Mononuclear cell (primary cell): ENCODE measurements at regions not wholly inside any gene's neighbourhood (a gene's known extent, or its start where the extent isn't known, plus 50 kb on each side); places are given as distances from the start of the nearest gene placed in this dataset.
"Not testable (repeated sequence)": the region's sequence is repeated elsewhere in the genome, so short reads cannot be mapped to it uniquely, and the experiment has no call there.

Source experiments
- H3K27me3 ChIP-seq: 2 replicates; pipeline ENCODE4 v1.6.0; 2011; ENCODE audit warnings: low read length, control low read depth; ENCODE audit not compliant: insufficient read depth
- H3K4me1 ChIP-seq: 2 replicates; pipeline ENCODE4 v1.5.1; 2011; ENCODE audit warnings: mild to moderate bottlenecking, low read length, control low read depth; ENCODE audit not compliant: insufficient read depth
- H3K4me3 ChIP-seq: 2 replicates; pipeline ENCODE4 v1.5.1; 2011; ENCODE audit warnings: mild to moderate bottlenecking, low read length, moderate library complexity
- H3K9me3 ChIP-seq: 2 replicates; pipeline ENCODE4 v1.5.1; 2011; ENCODE audit warnings: low read depth, mild to moderate bottlenecking, control low read depth, low read length

GRCh38 chr11:79627281-79627680, 186.5 kb upstream of the TENM4 start:
- Histone ChIP-seq H3K27me3 (no peaks in the 10 kb centered on the region), H3K4me1 (no peaks in the 10 kb centered on the region), H3K9me3 (no peaks in the 10 kb centered on the region), H3K4me3 (no peak overlapping the region)

- no peaks in the 10 kb centered on the region for H3K27me3 ChIP-seq
- H3K4me3 ChIP-seq, result no peak overlapping the region
- no peaks in the 10 kb centered on the region for H3K9me3 ChIP-seq
- no peaks in the 10 kb centered on the region for H3K4me1 ChIP-seq
Measured at GRCh38 chr11:79626135-79627075, 185.6 kb upstream of the TENM4 start.

GRCh38 chr11:79623375-79623774, 182.5 kb upstream of the TENM4 start:
- H3K27me3 ChIP-seq, result no peaks in the 10 kb centered on the region
- no peak overlapping the region for H3K4me3 ChIP-seq
- H3K9me3 ChIP-seq, result no peaks in the 10 kb centered on the region
- no peaks in the 10 kb centered on the region for H3K4me1 ChIP-seq

DNA sequence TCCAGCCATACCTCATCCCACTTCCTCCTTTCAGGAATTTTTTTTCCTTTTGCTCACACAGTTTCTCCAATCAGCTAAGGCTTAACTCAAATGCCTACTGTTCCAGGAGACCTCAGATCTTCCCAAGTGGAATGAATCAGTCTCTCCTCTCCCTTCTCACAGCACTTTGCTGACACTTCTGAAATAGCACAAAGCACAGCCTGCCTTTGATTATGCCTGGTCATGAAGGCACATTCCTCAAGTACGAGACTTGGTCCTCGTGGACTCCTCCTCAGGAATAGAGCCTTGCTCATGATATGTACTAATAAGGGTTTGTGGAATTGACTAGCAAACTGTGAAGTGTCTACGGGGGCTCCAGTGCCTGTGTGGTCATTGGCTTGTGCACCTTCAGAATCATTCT, 176.7 kb upstream of the TENM4 start:
- H3K9me3 ChIP-seq, result no peaks in the 10 kb centered on the region
- H3K27me3 ChIP-seq, result no peaks in the 10 kb centered on the region
- no peak overlapping the region for H3K4me3 ChIP-seq
- no peaks in the 10 kb centered on the region for H3K4me1 ChIP-seq

DNA sequence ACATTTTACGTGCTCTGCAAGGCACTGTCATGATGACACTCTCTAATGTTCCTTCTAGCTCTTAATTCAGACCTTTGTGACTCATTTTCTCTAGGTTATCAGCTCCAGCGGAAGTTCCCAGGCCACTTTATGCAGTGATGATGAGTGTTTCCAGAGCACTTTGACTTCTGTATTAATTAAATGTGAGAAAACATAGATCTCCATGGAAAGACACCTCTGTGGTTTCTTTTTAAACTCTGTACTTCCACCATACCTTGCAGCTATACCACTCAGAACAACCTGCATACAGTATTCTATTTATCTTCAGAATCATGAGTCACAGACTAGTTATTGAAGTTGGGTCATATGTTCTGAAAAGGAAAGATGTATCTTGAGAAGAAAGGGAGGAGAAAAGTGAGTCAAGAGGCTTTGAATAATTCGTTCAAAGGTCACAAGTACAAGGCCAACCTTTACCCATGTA, 175.6 kb upstream of the TENM4 start:
- H3K4me1 ChIP-seq, result no peaks in the 10 kb centered on the region
- no peak overlapping the region for H3K4me3 ChIP-seq
- H3K9me3 ChIP-seq, result no peaks in the 10 kb centered on the region

GRCh38 chr11:79615425-79615824, 174.6 kb upstream of the TENM4 start:
- Histone ChIP-seq H3K27me3 (no peaks in the 10 kb centered on the region), H3K4me1 (no peaks in the 10 kb centered on the region), H3K9me3 (no peaks in the 10 kb centered on the region), H3K4me3 (no peak overlapping the region)

More for the DNA sequence above, 175.6 kb upstream of the TENM4 start:
- H3K27me3 ChIP-seq, result no peaks in the 10 kb centered on the region

GRCh38 chr11:79610678-79611077, 169.8 kb upstream of the TENM4 start:
- Histone ChIP-seq H3K9me3 (peaks cover 5% of the 10 kb centered on the region), H3K27me3 (no peaks in the 10 kb centered on the region), H3K4me3 (no peak overlapping the region), H3K4me1 (no peaks in the 10 kb centered on the region)

GRCh38 chr11:79610139-79610538, 169.3 kb upstream of the TENM4 start:
- no peak overlapping the region for H3K4me3 ChIP-seq
- H3K27me3 ChIP-seq, result no peaks in the 10 kb centered on the region
- H3K9me3 ChIP-seq, result peaks cover 5% of the 10 kb centered on the region
- no peaks in the 10 kb centered on the region for H3K4me1 ChIP-seq

- Histone ChIP-seq H3K27me3 (no peaks in the 10 kb centered on the region), H3K4me1 (no peaks in the 10 kb centered on the region), H3K9me3 (peaks cover 5% of the 10 kb centered on the region), H3K4me3 (no peak overlapping the region)
Measured at GRCh38 chr11:79609511-79609910, 168.7 kb upstream of the TENM4 start.

- not testable (repeated sequence) for H3K27me3 ChIP-seq, H3K4me3 ChIP-seq, H3K9me3 ChIP-seq, H3K4me1 ChIP-seq
Measured at GRCh38 chr11:79606461-79606860, 165.6 kb upstream of the TENM4 start.

DNA sequence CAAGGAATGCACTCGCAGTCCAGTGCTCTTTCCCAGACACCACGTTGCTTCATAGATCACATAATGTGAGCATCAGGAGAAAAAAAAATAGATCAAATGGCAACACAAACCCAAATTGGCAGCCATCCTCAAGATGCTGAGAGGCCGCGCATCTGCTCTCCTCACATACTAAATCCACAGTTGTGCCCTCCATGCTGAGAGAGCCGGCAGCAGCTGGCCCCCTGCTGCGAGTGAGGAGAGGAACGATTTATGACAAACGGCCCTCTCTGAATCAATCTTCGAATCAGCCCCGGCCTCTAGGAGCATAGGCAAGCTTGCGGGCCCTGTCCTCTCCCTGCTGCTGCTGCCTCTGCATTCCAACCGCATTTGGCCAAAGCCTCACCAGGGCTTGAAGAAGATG, 159.9 kb upstream of the TENM4 start:
- no peaks in the 10 kb centered on the region for H3K27me3 ChIP-seq
- H3K9me3 ChIP-seq, result no peaks in the 10 kb centered on the region
- H3K4me1 ChIP-seq, result no peaks in the 10 kb centered on the region
- H3K4me3 ChIP-seq, result no peak overlapping the region

DNA sequence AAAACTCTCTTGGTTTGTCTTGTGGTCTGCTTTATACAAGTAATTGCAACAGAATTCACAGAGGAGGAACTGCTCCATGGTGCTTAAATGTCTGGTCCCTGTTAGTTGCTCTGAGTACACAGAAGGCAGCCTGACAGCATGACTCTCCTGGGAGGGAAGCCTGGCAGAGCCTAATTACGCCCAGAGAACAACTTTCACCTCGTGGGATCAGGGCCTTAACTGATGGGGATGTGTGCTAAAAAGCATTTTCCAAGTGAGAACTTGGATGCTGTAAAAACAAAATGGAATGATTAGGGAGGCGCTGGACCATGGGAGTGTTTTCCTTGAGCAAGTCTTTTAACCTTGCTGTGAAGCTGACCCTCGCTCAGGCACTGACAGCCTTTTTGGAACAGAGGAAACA, 154.0 kb upstream of the TENM4 start:
- Histone ChIP-seq H3K9me3 (no peaks in the 10 kb centered on the region), H3K4me1 (no peaks in the 10 kb centered on the region), H3K27me3 (no peaks in the 10 kb centered on the region), H3K4me3 (no peak overlapping the region)

DNA sequence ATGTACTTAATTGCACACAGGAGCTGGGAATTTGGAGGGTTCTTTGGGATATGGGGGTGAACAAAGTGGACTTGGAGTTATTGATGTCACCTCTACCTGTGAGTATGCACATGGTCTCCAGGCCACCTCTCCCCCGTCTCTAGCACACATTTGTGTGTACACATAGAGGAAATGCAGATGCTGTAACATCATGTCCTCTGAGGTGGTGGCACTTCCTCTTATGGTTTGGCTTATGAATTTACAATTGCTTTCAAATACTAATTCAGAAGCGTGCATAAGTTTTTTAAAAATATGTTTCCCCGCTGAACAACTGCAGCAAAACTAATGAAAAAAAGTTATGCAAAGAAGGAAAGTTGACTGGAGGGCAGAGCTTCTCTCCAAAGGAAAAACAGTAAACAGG, 152.0 kb upstream of the TENM4 start:
- Histone ChIP-seq H3K9me3 (no peaks in the 10 kb centered on the region), H3K27me3 (no peaks in the 10 kb centered on the region), H3K4me1 (no peaks in the 10 kb centered on the region), H3K4me3 (no peak overlapping the region)

GRCh38 chr11:79592406-79592805, 151.6 kb upstream of the TENM4 start:
- no peaks in the 10 kb centered on the region for H3K9me3 ChIP-seq
- no peak overlapping the region for H3K4me3 ChIP-seq
- no peaks in the 10 kb centered on the region for H3K4me1 ChIP-seq
- no peaks in the 10 kb centered on the region for H3K27me3 ChIP-seq

- no peak overlapping the region for H3K4me3 ChIP-seq
Measured at GRCh38 chr11:79582434-79582833, 141.6 kb upstream of the TENM4 start.

DNA sequence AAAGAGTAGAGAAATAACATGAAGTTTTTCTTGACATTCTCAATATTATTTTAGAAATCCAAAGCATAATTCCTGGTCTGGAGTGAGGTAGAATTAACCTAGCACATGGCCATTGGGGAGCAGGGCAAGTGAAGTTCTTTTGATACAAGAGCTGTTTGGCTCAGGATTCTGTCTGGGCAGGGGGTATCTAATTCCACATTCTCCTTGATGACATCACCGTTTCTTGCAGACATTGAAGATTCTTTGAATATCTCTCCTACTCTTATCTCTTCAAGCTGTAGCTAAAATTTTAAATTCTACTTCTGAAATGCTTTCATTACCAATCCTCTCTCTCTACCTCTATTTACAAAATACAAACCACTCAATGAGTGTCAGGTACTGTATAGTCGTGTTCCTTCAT, 138.2 kb upstream of the TENM4 start:
- Histone ChIP-seq H3K27me3 (no peaks in the 10 kb centered on the region), H3K4me3 (no peak overlapping the region), H3K4me1 (no peaks in the 10 kb centered on the region), H3K9me3 (no peaks in the 10 kb centered on the region)

More at GRCh38 chr11:79582434-79582833, 141.6 kb upstream of the TENM4 start:
- H3K9me3 ChIP-seq, result no peaks in the 10 kb centered on the region
- no peaks in the 10 kb centered on the region for H3K4me1 ChIP-seq
- no peaks in the 10 kb centered on the region for H3K27me3 ChIP-seq
